H1 (cell line): ENCODE measurements at regions not wholly inside any gene's neighbourhood (a gene's known extent, or its start where the extent isn't known, plus 50 kb on each side); places are given as distances from the start of the nearest gene placed in this dataset.

Experiments
- CTCF ChIA-PET: fragments of 300-600 bp; sonication (Branson Sonifier 250); formaldehyde crosslinking; loops from one replicate; lab custom pipeline; 2021; ENCODE audit not compliant: partially characterized antibody; lab: Charles Lee
- POLR2A ChIA-PET: fragments of 300-600 bp; sonication (Branson Sonifier 250); formaldehyde crosslinking; loops from one replicate; lab custom pipeline; 2021; ENCODE audit warnings: inconsistent platforms; ENCODE audit not compliant: partially characterized antibody; lab: Charles Lee
- DNase-seq, 2 experiments: peaks; one replicate each; pipeline versions ENCODE4 v3.0.0 to v3.0.0-alpha.2; 2010 to 2022; ENCODE audit warnings: low spot score in 2 of 2, low read depth in 1 of 2, mixed read lengths in 1 of 2
- FAIRE-seq: peaks from 2 replicates; lab custom pipeline; 2011; peaks lifted over from hg19 to GRCh38; lab: Jason Lieb, UNC
- H2AFZ ChIP-seq: 2 replicates; pipeline ENCODE4 v1.8.1; 2012; ENCODE audit warnings: low read length, inconsistent platforms
- H2AK5ac ChIP-seq: 2 replicates; pipeline ENCODE4 v1.6.1; 2013; ENCODE audit warnings: low read depth, low read length
- H2BK120ac ChIP-seq: replicated peaks from 2 replicates; pipeline ENCODE3; 2013; ENCODE audit warnings: low read depth, low read length, inconsistent platforms
- H2BK12ac ChIP-seq: 2 replicates; pipeline ENCODE4 v1.6.1; 2013; ENCODE audit warnings: low read depth, low read length
- H2BK15ac ChIP-seq: 2 replicates; pipeline ENCODE4 v1.6.1; 2013; ENCODE audit warnings: low read length
- H2BK20ac ChIP-seq: 2 replicates; pipeline ENCODE4 v1.6.1; 2013; ENCODE audit warnings: low read length
- H2BK5ac ChIP-seq: 2 replicates; pipeline ENCODE4 v1.6.1; 2013; ENCODE audit warnings: low read depth, low read length
- H3K14ac ChIP-seq: 2 replicates; pipeline ENCODE4 v1.6.1; 2013; ENCODE audit warnings: inconsistent platforms; ENCODE audit not compliant: insufficient read length
- H3K18ac ChIP-seq: 2 replicates; pipeline ENCODE4 v1.6.1; 2013; ENCODE audit warnings: low read length; ENCODE audit errors: extremely low read depth
- H3K23ac ChIP-seq: 2 replicates; pipeline ENCODE4 v1.6.1; 2013; ENCODE audit warnings: inconsistent platforms; ENCODE audit not compliant: insufficient read length
- H3K23me2 ChIP-seq: 2 replicates; pipeline ENCODE4 v1.6.1; 2013; ENCODE audit warnings: low read depth, low read length
- H3K27ac ChIP-seq: 2 replicates; pipeline ENCODE4 v1.6.1; 2011; ENCODE audit warnings: low read depth, low read length, inconsistent platforms
- H3K27me3 ChIP-seq, 4 experiments: replicated peaks in 1 of 4; 1 replicate in 1 of 4; 2 replicates in 3 of 4; pipeline versions ENCODE4 v1.6.1 to v1.8.1; 2011 to 2013; ENCODE audit warnings: low read length in 3 of 4, mild to moderate bottlenecking in 3 of 4, inconsistent platforms in 2 of 4, mixed read lengths in 2 of 4, moderate library complexity in 1 of 4; ENCODE audit not compliant: control insufficient read depth in 3 of 4, insufficient read depth in 3 of 4; ENCODE audit errors: extremely low read depth in 1 of 4
- H3K36me3 ChIP-seq, 4 experiments: 2 replicates each; pipeline versions ENCODE4 v1.6.1 to v1.8.1; 2011 to 2013; ENCODE audit warnings: mild to moderate bottlenecking in 4 of 4, low read length in 3 of 4, moderate library complexity in 2 of 4, control low read depth in 1 of 4, inconsistent platforms in 1 of 4; ENCODE audit not compliant: insufficient read depth in 4 of 4, control insufficient read depth in 2 of 4
- H3K4ac ChIP-seq: replicated peaks from 2 replicates; pipeline ENCODE3; 2013; ENCODE audit warnings: low read length, low read depth, mixed read lengths, inconsistent platforms; ENCODE audit not compliant: insufficient read length
- H3K4me1 ChIP-seq, 4 experiments: replicated peaks in 1 of 4; 1 replicate in 1 of 4; 2 replicates in 3 of 4; pipeline versions ENCODE4 v1.6.1 to v1.8.1; 2011 to 2013; ENCODE audit warnings: low read length in 3 of 4, inconsistent platforms in 2 of 4, mixed read lengths in 1 of 4; ENCODE audit not compliant: insufficient read depth in 4 of 4, control insufficient read depth in 3 of 4
- H3K4me2 ChIP-seq, 2 experiments: 2 replicates each; pipeline versions ENCODE4 v1.6.1 to v1.8.1; 2011 to 2013; ENCODE audit warnings: low read depth in 2 of 2, low read length in 2 of 2, control low read depth in 1 of 2, inconsistent platforms in 1 of 2, mild to moderate bottlenecking in 1 of 2; ENCODE audit not compliant: insufficient read depth in 1 of 2
- H3K4me3 ChIP-seq, 4 experiments: fragments of 200-600, 300-600 bp in 1 of 4; sonication (generic), shearing (Covaris generic), sonication (Bioruptor Twin) in 1 of 4; 2 replicates each; pipeline versions ENCODE4 v1.5.1 to v1.8.1; 2011 to 2016; ENCODE audit warnings: low read length in 4 of 4, low read depth in 3 of 4, control low read depth in 2 of 4, inconsistent platforms in 2 of 4, mild to moderate bottlenecking in 2 of 4, mixed read lengths in 1 of 4, moderate library complexity in 1 of 4; ENCODE audit not compliant: insufficient read depth in 2 of 4; ENCODE audit errors: extremely low read depth in 1 of 4
- H3K56ac ChIP-seq: replicated peaks from 2 replicates; pipeline ENCODE3; 2013; ENCODE audit warnings: low read depth, mild to moderate bottlenecking, mixed read lengths, low read length, inconsistent platforms; ENCODE audit not compliant: insufficient read length
- H3K79me1 ChIP-seq: 2 replicates; pipeline ENCODE4 v1.6.1; 2013; ENCODE audit warnings: low read depth, low read length, control low read depth
- H3K79me2 ChIP-seq, 2 experiments: 2 replicates each; pipeline versions ENCODE4 v1.6.1 to v1.8.1; 2012 to 2013; ENCODE audit warnings: low read length in 2 of 2, mild to moderate bottlenecking in 2 of 2, inconsistent platforms in 1 of 2; ENCODE audit not compliant: insufficient read depth in 2 of 2, control insufficient read depth in 1 of 2
- H3K9ac ChIP-seq, 4 experiments: replicated peaks in 1 of 4; 1 replicate in 1 of 4; 2 replicates in 3 of 4; pipeline versions ENCODE4 v1.6.1 to v1.8.1; 2011 to 2013; ENCODE audit warnings: low read depth in 3 of 4, low read length in 3 of 4, control low read depth in 2 of 4, mild to moderate bottlenecking in 2 of 4, moderate library complexity in 2 of 4, inconsistent platforms in 1 of 4; ENCODE audit errors: extremely low read depth in 1 of 4
- H3K9me3 ChIP-seq, 2 experiments: 2 replicates each; pipeline versions ENCODE4 v1.6.1 to v1.8.1; 2012 to 2013; ENCODE audit warnings: mild to moderate bottlenecking in 2 of 2, moderate library complexity in 2 of 2, control low read depth in 1 of 2, inconsistent platforms in 1 of 2, low read depth in 1 of 2, low read length in 1 of 2, mixed read lengths in 1 of 2; ENCODE audit not compliant: insufficient read depth in 2 of 2
- H4K20me1 ChIP-seq, 2 experiments: replicated peaks in 1 of 2; 2 replicates each; pipeline versions ENCODE3 to v1.8.1; 2011 to 2013; ENCODE audit warnings: inconsistent platforms in 2 of 2, low read length in 2 of 2, mild to moderate bottlenecking in 1 of 2; ENCODE audit not compliant: insufficient read depth in 2 of 2, control insufficient read depth in 1 of 2
- H4K5ac ChIP-seq: 2 replicates; pipeline ENCODE4 v1.6.1; 2013; ENCODE audit warnings: low read length, low read depth, mixed read lengths, inconsistent platforms; ENCODE audit not compliant: insufficient read length
- H4K8ac ChIP-seq: 2 replicates; pipeline ENCODE4 v1.8.0; 2013; ENCODE audit warnings: mild to moderate bottlenecking, moderate library complexity, low read length, inconsistent platforms; ENCODE audit not compliant: insufficient read depth; ENCODE audit errors: extremely low read depth
- H4K91ac ChIP-seq: replicated peaks from 2 replicates; pipeline ENCODE3; 2013; ENCODE audit warnings: low read length, mixed read lengths, inconsistent platforms; ENCODE audit not compliant: insufficient read length
- CHD1 ChIP-seq: IDR thresholded peaks from 2 replicates; pipeline ENCODE4 v1.6.1; 2012; ENCODE audit warnings: low read depth, low read length, improper control_type of control experiment
- POLR2AphosphoS5 ChIP-seq: IDR thresholded peaks from 2 replicates; pipeline ENCODE4 v1.6.1; 2011; ENCODE audit warnings: low read depth, low read length
- WGBS, 2 experiments: shearing (Covaris generic) in 1 of 2; methylation state at CpG; one replicate each; pipeline versions ENCODE4 v1.1.6 to v1.1.7; 2013 to 2015; ENCODE audit warnings: low lambda C conversion rate in 2 of 2, mixed read lengths in 2 of 2, inconsistent platforms in 1 of 2, low coverage in 1 of 2, missing lambda C conversion rate in 1 of 2; ENCODE audit not compliant: insufficient replicate concordance in 2 of 2, insufficient coverage in 1 of 2, insufficient read length in 1 of 2; ENCODE audit errors: extremely low coverage in 1 of 2, missing lambda C conversion rate in 1 of 2; 5-methylcytosine and 5-hydroxymethylcytosine counted together

DNA sequence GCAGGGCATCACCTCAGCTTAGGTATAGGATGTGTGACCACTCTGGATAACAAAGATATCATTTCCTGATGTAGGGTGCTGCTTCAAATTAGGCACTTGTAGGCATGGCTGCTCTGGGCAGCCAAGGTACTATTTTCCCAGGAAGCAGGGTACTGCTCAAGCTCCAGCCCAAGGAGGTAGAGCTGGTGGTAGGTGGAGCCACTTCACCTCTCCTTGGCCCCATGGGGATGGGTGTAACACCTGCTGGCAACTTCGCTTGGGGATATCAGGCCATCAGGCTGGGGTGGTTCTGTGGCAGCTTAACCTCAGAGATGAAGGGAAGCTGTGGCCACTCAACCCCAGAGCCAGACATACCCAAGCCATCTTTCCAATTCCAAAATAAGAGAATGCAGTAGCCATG lies 147.1 kb upstream of the IGF1R start:
- no peak overlapping the region for H2BK15ac ChIP-seq
- H4K20me1 ChIP-seq, result no peaks in the 10 kb centered on the region
- WGBS, 2 experiments, result 80% methylated on average over 1 of the region's 1 CpG; no CpG with 5 or more reads in 1 of the 2 experiments
- ChIA-PET POLR2A (no interaction called here), CTCF (interaction anchor here (0.9 to 2.4 kb wide), 3 partner anchors 11 to 59 kb away, joined by 3 to 9 read pairs (median 3); no protein-coding TSS in a partner anchor)
- no peak overlapping the region for H3K4me2 ChIP-seq
- no peaks in the 10 kb centered on the region for H3K27me3 ChIP-seq
- no peak overlapping the region for H3K56ac ChIP-seq
- no peak overlapping the region for H4K8ac ChIP-seq
- H3K79me2 ChIP-seq, result no peaks in the 10 kb centered on the region
- H3K4me3 ChIP-seq, result no peak overlapping the region
- H3K4ac ChIP-seq, result no peak overlapping the region
- H2BK120ac ChIP-seq, result no peak overlapping the region
- H4K5ac ChIP-seq, result no peak overlapping the region
- no peak overlapping the region for H3K18ac ChIP-seq
- H3K23me2 ChIP-seq, result peaks cover 1% of the 10 kb centered on the region; the same call in 1 of the 2 replicates
- no peak overlapping the region for H3K14ac ChIP-seq
- no peak overlapping the region for H2BK20ac ChIP-seq
- H3K9ac ChIP-seq, result no peak overlapping the region
- H3K79me1 ChIP-seq, result no peaks in the 10 kb centered on the region
- no peak overlapping the region for H2BK12ac ChIP-seq
- no peak overlapping the region for H2BK5ac ChIP-seq
- H3K4me1 ChIP-seq, result no peaks in the 10 kb centered on the region
- H2AFZ ChIP-seq, result no peak overlapping the region
- no peak overlapping the region for H3K23ac ChIP-seq
- H3K36me3 ChIP-seq, result no peaks in the 10 kb centered on the region
- no peak for FAIRE-seq
- no peak overlapping the region for H3K27ac ChIP-seq
- DNase-seq, result no peak
- H3K9me3 ChIP-seq, result no peaks in the 10 kb centered on the region
- no peak overlapping the region for H2AK5ac ChIP-seq
- H4K91ac ChIP-seq, result no peak overlapping the region
- TF ChIP-seq POLR2AphosphoS5, result no peak
- no peak for TF ChIP-seq CHD1
